Occipital lobe (tissue), 1 donor: ENCODE measurements at regions not wholly inside any gene's neighbourhood (a gene's known extent, or its start where the extent isn't known, plus 50 kb on each side); places are given as distances from the start of the nearest gene placed in this dataset.

Experiments used
- DNase-seq: peaks from one replicate; lab custom pipeline; 2025; lab: John Stamatoyannopoulos, UW

GRCh38 chr4:26020083-26020668 is 106.2 kb downstream of the SMIM20 start:
- DNase-seq: no peak

DNA sequence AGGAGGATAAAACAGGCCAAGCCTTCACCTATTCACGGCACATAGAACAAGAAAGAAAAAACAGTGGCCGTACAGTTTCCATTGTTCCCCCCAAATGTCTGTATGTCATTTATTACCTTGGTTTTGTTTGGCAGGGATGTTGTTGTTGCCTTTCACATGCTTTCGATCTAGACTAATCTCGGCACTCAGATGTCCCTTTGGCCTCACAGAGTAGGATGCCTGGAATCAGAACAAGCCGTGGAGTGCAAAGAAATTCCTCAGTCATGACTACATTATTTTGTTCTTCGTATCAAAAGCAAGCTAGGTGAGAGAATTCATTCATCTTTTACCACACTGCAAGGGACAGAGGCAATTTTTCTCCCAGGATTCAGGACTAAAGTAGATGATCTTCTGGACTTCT is 106.9 kb downstream of the SMIM20 start:
- no peak for DNase-seq

GRCh38 chr4:26021417-26022345 is 107.7 kb downstream of the SMIM20 start:
- DNase-seq: no peak

- DNase-seq: no peak
These were observed 108.6 kb downstream of the SMIM20 start for GRCh38 chr4:26022346-26023202.

GRCh38 chr4:26023203-26023972 is 109.4 kb downstream of the SMIM20 start:
- no peak for DNase-seq

DNA sequence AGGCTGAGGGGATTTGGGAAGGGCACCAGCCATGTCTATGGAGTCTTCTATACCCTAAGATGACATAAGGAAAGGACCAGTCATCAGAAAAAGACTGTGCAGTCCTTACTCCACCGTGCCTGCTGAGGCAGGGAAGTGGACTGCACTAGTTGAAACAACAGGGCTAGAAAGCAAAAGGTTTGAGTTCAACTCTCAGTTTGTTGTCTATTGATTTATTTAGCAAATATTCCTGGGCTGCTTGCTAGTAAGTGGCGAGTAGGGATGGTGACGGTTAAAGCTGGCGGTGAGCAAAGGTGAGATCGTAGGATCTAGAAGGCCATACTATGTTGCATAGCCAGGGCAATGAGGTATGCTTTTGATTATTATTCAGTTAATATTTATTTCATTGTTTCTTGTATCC is 110.1 kb downstream of the SMIM20 start:
- DNase-seq: no peak

GRCh38 chr4:26028133-26028792 is 114.2 kb downstream of the SMIM20 start:
- DNase-seq: no peak

DNA sequence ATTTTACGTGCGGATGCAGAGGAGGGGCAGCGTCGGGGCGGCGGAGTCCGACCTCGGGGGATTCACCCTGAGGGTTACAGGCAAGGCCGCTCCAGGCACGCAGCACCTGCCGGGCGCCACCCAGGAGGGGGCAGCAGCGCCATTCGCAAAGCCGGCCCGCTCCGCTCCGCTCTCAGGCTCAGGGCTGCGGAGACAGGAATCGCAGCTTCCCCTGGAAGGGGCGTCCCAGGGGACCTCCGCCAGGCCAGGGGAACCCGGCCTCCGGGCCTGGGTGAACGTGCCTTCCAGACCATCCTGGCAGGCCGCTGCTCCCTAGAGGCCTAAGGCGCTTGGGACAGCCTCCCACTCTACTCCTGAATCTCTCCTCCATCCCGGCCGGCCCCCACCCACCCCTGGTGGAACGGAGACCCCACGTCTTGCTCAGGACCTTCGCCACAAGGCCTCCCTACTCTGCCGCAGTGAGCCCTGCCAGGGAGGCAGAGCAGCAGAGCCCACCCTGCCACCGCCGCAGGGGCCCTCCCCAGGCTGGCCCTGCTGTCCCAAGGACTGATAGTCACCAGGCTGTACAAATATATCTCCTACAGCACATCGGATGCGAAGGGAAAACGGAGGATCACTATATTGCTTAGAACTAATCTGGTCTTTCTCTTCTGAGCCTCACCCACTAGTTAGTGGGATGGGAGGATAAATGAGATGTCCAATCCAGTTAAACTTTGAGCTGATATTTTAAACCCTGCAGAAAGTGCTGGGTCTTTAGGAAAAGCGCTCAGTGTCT is 115.0 kb downstream of the SMIM20 start:
- no peak for DNase-seq

- no peak for DNase-seq
These were observed 115.6 kb downstream of the SMIM20 start for GRCh38 chr4:26029568-26030131.

DNA sequence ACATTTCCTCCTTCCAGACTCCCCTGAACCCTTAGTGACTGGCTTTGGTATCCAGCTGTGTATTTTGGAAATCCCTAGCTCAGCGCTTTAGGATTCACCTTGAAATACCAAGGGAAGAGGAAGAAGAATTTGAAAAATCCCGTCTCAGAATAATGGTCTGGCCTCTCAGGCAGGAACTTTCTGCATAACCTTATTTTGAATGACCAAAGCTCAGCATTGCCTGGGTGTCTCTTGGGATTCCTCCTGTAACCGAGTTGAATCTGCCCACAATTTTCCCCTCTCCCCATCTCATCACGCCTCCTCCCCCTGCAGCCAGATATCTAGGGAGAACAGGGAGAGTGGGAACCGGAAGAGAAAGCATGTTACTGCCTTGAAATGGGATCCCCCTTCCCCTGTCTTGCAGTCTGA is 116.2 kb downstream of the SMIM20 start:
- DNase-seq: no peak

GRCh38 chr4:26030780-26031179 is 116.8 kb downstream of the SMIM20 start:
- DNase-seq: no peak

DNA sequence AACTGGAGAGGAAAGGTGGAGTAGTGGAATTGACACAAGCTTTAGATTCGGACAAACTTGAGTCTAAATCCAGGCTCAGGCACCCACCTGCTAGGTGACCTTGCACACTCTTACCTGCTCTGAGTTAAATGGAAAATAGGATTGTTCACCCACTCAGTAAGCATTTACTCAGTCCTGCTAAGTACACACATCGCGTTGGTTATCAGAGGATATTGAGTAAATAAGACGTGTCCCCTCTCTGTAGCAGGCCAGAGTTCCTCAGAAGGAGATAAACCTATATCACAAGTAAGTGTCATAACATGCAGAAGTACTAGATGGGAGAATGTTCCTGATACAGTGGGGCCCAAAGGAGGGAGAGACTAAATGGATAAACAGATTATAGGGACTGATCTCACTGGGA is 117.7 kb downstream of the SMIM20 start:
- no peak for DNase-seq

GRCh38 chr4:26032142-26032541 is 118.1 kb downstream of the SMIM20 start:
- DNase-seq: no peak

- no peak for DNase-seq
These were observed 118.8 kb downstream of the SMIM20 start for GRCh38 chr4:26032630-26033317.

DNA sequence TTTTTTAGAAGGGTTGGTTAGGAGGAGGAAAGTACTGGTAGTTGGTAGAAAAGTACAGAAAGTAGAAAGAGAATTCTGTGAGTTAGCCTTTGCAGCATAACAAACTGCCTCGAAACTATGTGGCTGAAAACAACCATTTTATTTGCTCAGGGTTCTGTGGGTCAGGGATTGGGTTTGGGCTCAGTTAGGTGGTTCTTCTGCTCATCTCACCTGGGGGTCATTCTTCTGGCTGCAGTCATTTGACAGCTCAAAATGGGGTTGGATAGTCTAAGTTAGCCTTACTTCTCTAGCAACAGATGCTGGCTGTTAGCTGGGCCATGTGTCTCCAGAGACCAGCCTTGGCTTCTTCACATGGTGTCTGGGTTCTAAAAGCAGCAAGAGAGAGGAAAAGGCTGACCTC is 119.4 kb downstream of the SMIM20 start:
- DNase-seq: no peak

DNA sequence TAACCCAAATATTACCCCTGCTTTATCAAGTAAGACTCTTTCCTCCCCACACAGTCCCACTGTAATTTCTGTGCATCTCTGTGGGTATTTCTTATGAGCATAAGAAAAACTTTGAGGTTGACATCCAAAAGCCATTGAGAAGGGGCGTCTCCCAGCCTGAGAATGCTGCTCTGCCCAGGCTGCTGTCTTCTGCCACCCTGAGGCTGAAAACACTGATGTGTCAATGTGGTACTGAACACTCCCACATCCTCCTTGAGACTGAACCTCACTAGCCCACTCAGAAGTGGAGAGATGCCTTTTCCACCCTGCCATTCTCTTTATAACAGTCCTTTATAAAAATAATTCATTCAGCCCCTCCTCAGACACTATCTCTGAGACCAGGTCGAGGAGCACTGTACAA is 120.8 kb downstream of the SMIM20 start:
- DNase-seq: no peak

DNA sequence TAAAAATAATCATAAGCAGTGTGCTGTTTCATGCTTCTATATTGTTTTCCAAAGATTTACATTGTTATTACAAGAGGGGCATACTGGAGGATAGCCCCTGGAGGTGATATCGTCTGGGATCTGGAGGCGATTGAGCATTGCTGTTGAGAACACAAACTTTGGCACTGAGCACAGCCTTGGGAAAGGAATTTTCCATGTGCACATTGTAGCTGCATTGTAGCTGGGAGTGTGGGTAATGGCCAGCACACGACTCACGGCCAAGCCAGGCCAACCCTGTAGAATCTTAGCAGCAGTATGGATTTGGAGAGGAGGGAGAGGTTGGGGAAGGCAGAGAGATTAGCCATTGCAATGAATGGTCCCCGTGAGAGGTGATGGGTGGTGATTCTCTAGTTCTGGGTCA is 121.9 kb downstream of the SMIM20 start:
- no peak for DNase-seq

- no peak for DNase-seq
These were observed 125.8 kb downstream of the SMIM20 start for GRCh38 chr4:26039639-26040359.
